Right atrium auricular region (tissue), 2 donors: ENCODE measurements at regions not wholly inside any gene's neighbourhood (a gene's known extent, or its start where the extent isn't known, plus 50 kb on each side); places are given as distances from the start of the nearest gene placed in this dataset.

ENCODE experiments used
- DNase-seq: peaks from one replicate; pipeline ENCODE4 v3.0.0-alpha.2; 2019; ENCODE audit warnings: low spot score
- H3K27ac ChIP-seq, 2 donors: fragments of 200-600 bp; sonication (generic); 1 replicate in 1 of 2; 2 replicates in 1 of 2; pipeline ENCODE4 v1.5.1; 2016 to 2019
- H3K27me3 ChIP-seq, 2 donors: fragments of 200-600 bp; sonication (generic); one replicate each; pipeline versions ENCODE4 v1.5.1 to v1.6.0; 2017 to 2019
- H3K36me3 ChIP-seq: fragments of 200-600 bp; sonication (generic); one replicate; pipeline ENCODE4 v1.5.1; 2016
- H3K4me1 ChIP-seq, 2 donors: fragments of 200-600 bp; sonication (generic); one replicate each; pipeline versions ENCODE4 v1.5.1 to v1.6.0; 2017 to 2019
- H3K4me3 ChIP-seq, 2 donors: fragments of 200-600 bp; sonication (generic); 1 replicate in 1 of 2; 2 replicates in 1 of 2; pipeline ENCODE4 v1.5.1; 2017 to 2019; ENCODE audit warnings: mild to moderate bottlenecking in 1 of 2, moderate library complexity in 1 of 2
- H3K9me3 ChIP-seq, 2 donors: fragments of 200-600 bp; sonication (generic); one replicate each; pipeline ENCODE4 v1.5.1; 2019
- TF ChIP-seq, protein P1 (sequence below), 2 donors: fragments of 200-600 bp; sonication (generic); IDR thresholded peaks; one replicate each; pipeline ENCODE4 v1.5.1; 2019; ENCODE audit warnings: antibody characterized with exemption in 2 of 2

DNA sequence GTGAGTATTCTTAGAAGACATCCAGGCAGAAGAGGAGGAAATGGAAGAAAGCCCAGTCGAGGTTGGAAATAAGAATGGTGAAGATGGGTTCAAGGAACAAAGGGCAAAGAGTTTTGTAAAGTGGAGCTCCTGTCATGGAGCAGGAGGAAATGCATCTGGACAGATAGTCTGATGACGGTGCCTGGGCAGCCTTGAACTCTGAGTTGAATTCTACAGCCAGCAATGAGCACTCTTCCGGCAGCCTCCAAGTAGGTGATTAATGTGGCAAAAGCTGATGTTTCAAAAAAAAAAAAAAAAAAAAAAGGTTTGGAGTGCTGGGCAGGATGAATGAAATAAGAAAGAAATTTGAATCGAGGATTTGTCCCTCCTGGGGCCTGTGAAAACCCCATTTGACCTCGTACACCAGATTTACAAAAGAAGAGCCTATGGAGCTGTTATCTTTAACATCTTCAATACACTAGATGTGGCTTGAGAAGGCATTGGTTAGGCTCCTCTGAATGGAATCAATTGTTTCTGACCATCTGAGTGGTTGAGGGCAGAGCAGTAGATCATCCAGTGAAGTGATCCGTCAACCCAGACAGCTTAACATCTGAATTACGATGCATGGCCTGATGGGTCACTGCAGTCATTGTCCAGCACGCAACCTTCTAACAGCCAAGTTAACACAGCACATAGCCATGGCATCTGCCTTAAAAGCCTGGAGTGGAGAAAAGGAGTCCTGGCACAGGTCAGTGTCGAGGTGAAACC is 449.7 kb downstream of the TXNL1 start:
- no peaks in the 10 kb centered on the region for H3K27me3 ChIP-seq

DNA sequence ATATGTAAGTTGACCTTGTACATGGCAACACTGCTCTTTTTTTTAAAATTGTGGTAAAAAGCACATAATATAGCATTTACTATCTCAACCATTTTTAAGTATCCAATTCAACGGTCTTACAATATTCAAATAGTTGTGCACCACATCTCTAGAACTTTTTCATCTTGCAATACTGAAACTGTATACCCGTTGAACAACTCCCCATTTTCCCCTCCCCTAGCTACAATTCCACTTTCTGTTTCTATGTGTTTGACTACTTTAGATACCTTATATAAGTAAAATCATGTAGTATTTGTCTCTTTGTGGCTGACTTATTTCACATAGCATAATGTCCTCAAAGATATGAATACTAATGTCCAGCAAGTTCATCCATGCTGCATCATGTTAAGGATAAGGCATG is 452.1 kb downstream of the TXNL1 start:
- H3K4me3 ChIP-seq, result no peak overlapping the region
- H3K9me3 ChIP-seq, result no peaks in the 10 kb centered on the region
- TF ChIP-seq, protein P1, sequence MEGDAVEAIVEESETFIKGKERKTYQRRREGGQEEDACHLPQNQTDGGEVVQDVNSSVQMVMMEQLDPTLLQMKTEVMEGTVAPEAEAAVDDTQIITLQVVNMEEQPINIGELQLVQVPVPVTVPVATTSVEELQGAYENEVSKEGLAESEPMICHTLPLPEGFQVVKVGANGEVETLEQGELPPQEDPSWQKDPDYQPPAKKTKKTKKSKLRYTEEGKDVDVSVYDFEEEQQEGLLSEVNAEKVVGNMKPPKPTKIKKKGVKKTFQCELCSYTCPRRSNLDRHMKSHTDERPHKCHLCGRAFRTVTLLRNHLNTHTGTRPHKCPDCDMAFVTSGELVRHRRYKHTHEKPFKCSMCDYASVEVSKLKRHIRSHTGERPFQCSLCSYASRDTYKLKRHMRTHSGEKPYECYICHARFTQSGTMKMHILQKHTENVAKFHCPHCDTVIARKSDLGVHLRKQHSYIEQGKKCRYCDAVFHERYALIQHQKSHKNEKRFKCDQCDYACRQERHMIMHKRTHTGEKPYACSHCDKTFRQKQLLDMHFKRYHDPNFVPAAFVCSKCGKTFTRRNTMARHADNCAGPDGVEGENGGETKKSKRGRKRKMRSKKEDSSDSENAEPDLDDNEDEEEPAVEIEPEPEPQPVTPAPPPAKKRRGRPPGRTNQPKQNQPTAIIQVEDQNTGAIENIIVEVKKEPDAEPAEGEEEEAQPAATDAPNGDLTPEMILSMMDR (IDR thresholded peaks at IDR 0.05), result no peak
- H3K27me3 ChIP-seq, result no peaks in the 10 kb centered on the region
- H3K36me3 ChIP-seq, result no peaks in the 10 kb centered on the region
- H3K27ac ChIP-seq, result no peak overlapping the region
- no peak for DNase-seq
- no peaks in the 10 kb centered on the region for H3K4me1 ChIP-seq

More for the DNA sequence above, 449.7 kb downstream of the TXNL1 start:
- Histone ChIP-seq H3K4me1 (no peaks in the 10 kb centered on the region), H3K4me3 (no peak overlapping the region), H3K9me3 (no peaks in the 10 kb centered on the region), H3K27ac (no peak overlapping the region), H3K36me3 (no peaks in the 10 kb centered on the region)
- DNase-seq, result no peak
- TF ChIP-seq, protein P1 (IDR thresholded peaks at IDR 0.05), result no peak

DNA sequence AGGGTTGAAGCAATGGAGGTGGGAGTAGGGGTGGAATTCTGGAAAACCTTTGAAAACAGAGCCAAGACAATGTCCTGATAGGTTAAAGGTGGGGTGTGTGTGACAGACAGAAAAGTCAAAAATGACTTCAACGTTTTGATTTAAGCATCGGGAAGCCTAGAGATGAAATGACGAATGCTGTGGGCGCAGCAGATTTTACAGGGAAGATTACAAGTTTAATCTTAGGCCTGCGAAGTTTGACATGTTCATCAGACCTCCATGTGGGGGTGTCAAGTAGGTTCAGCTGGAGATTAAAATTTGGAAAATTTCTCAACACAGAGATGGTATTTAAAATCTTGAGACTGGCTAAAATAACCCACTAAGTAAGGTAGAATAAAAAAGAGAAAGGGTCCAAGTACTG is 453.3 kb downstream of the TXNL1 start:
- TF ChIP-seq, protein P1 (IDR thresholded peaks at IDR 0.05), result no peak
- DNase-seq, result no peak
- Histone ChIP-seq H3K4me1 (no peaks in the 10 kb centered on the region), H3K4me3 (no peak overlapping the region), H3K27ac (no peak overlapping the region), H3K27me3 (no peaks in the 10 kb centered on the region), H3K9me3 (no peaks in the 10 kb centered on the region), H3K36me3 (no peaks in the 10 kb centered on the region)

DNA sequence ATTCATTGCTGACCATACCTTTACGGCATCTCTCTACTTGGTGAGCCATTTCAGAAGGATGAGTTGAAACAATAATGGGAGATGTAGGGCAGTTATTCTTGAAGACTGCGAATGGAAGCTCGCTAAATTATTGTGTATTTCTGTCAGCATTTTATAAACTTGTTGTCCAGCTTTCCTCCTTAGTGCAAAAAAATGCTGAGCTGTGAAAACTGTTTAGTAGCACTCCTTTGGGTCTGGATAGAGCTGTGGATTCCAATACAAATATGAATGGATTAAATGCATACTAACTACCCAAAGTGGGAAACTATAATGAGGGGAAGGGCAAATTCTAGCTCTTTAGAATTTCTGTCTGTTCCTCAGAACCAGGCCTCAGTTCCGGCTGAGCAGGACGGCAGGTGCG is 461.6 kb downstream of the TXNL1 start:
- Histone ChIP-seq H3K36me3 (no peaks in the 10 kb centered on the region), H3K27ac (no peak overlapping the region), H3K27me3 (no peaks in the 10 kb centered on the region), H3K9me3 (no peaks in the 10 kb centered on the region), H3K4me3 (no peak overlapping the region), H3K4me1 (no peaks in the 10 kb centered on the region)
- TF ChIP-seq, protein P1 (IDR thresholded peaks at IDR 0.05), result no peak
- no peak for DNase-seq

DNA sequence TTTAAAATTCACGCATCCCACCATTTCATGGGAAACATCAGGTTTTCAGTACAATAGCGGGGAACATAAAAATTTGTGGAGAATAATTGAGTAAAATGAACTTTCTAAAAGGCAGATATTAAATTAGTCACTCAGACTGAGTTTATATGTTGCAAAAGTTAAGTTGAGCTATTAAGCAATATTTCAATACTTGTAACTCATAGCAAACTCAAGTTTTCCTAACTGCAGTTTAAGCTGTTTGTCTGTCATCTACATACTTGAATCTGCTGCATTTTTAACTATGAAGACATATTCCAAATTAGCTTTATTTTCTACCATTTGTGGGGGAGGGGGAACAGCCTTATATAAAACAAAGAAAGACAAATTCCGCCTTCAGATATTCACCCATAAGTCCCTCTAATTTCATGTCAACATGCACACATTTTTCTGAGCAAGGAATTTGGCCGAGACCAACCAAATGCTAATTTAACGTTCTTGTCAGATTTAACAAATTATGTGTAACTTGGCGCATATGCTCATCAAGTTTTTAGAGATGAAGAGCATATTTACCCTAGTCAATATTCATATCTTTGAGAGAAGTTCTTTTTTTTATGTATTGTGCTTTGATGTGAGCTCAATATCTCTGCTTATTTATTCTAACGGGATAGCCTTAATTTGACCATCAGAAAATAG is 462.9 kb downstream of the TXNL1 start:
- H3K27me3 ChIP-seq, result no peaks in the 10 kb centered on the region
- H3K36me3 ChIP-seq, result no peaks in the 10 kb centered on the region
- DNase-seq, result no peak
- H3K9me3 ChIP-seq, result no peaks in the 10 kb centered on the region
- no peak overlapping the region for H3K4me3 ChIP-seq
- no peaks in the 10 kb centered on the region for H3K4me1 ChIP-seq
- no peak overlapping the region for H3K27ac ChIP-seq
- TF ChIP-seq, protein P1 (IDR thresholded peaks at IDR 0.05), result no peak
